Thoracic aorta (tissue), 2 donors: ENCODE measurements at regions not wholly inside any gene's neighbourhood (a gene's known extent, or its start where the extent isn't known, plus 50 kb on each side); places are given as distances from the start of the nearest gene placed in this dataset.

Source experiments
- ATAC-seq: fragments of 150-250 bp; one replicate; pipeline ENCODE4 v1.8.0; 2017; ENCODE audit warnings: low read depth; ENCODE audit not compliant: insufficient number of reproducible peaks, low FRiP score
- DNase-seq: peaks from one replicate; pipeline ENCODE4 v3.0.0-alpha.2; 2020; ENCODE audit warnings: low spot score
- H3K27ac ChIP-seq, 2 donors: fragments of 200-600 bp; sonication (generic); 1 replicate in 1 of 2; 2 replicates in 1 of 2; pipeline ENCODE4 v1.5.1; 2016; ENCODE audit warnings: mild to moderate bottlenecking in 2 of 2, moderate library complexity in 2 of 2
- H3K27me3 ChIP-seq: fragments of 200-600 bp; sonication (generic); replicated peaks from 2 replicates; pipeline ENCODE4 v1.6.0; 2016; ENCODE audit warnings: mild to moderate bottlenecking; ENCODE audit not compliant: insufficient read depth
- H3K36me3 ChIP-seq: fragments of 200-600 bp; sonication (generic); one replicate; pipeline ENCODE4 v1.5.1; 2016
- H3K4me1 ChIP-seq, 2 donors: fragments of 200-600 bp; sonication (generic); 1 replicate in 1 of 2; 2 replicates in 1 of 2; pipeline versions ENCODE4 v1.5.1 to v1.6.0; 2016; ENCODE audit warnings: low read depth in 2 of 2, mild to moderate bottlenecking in 1 of 2; ENCODE audit not compliant: control insufficient read depth in 1 of 2
- H3K4me3 ChIP-seq: fragments of 200-600 bp; sonication (generic); 2 replicates; pipeline ENCODE4 v1.5.1; 2016; ENCODE audit warnings: mild to moderate bottlenecking
- H3K9me3 ChIP-seq: fragments of 200-600 bp; sonication (generic); 2 replicates; pipeline ENCODE4 v1.5.1; 2016
- CTCF ChIP-seq: fragments of 200-600 bp; sonication (generic); IDR thresholded peaks from one replicate; pipeline ENCODE4 v1.5.1; 2019; ENCODE audit warnings: antibody characterized with exemption

GRCh38 chr11:116416852-116417251, 355.9 kb downstream of the BUD13 start:
- Histone ChIP-seq H3K27ac (no peak overlapping the region), H3K4me3 (no peak overlapping the region), H3K9me3 (no peaks in the 10 kb centered on the region), H3K27me3 (no peaks in the 10 kb centered on the region), H3K4me1 (no peaks in the 10 kb centered on the region), H3K36me3 (no peaks in the 10 kb centered on the region)
- TF ChIP-seq CTCF = no peak
- DNase-seq (no peak), ATAC-seq (no peak)

DNA sequence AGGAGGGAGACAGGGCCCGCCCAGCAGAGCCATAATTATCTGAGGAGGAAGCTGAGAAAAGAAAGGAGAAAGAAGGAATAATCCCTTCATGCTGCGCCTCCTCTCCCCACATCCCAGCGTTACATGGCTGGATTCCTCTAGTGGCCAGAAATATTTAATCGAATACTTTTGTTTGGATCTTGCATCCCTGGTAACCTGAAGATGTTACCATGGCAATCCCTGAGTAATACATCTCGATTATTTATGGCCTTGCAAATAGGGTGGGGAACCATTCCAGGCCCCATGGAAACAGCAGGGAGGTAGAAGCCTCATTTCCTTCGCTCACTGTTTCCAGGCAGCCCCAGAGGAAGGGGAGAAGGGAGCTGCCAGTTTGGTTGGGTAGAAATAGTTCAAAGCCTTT, 357.7 kb downstream of the BUD13 start:
- DNase-seq (no peak), ATAC-seq (no peak)
- Histone ChIP-seq H3K4me1 (no peaks in the 10 kb centered on the region), H3K27ac (no peak overlapping the region), H3K27me3 (no peaks in the 10 kb centered on the region), H3K4me3 (no peak overlapping the region), H3K36me3 (no peaks in the 10 kb centered on the region), H3K9me3 (no peaks in the 10 kb centered on the region)
- no peak for TF ChIP-seq CTCF

DNA sequence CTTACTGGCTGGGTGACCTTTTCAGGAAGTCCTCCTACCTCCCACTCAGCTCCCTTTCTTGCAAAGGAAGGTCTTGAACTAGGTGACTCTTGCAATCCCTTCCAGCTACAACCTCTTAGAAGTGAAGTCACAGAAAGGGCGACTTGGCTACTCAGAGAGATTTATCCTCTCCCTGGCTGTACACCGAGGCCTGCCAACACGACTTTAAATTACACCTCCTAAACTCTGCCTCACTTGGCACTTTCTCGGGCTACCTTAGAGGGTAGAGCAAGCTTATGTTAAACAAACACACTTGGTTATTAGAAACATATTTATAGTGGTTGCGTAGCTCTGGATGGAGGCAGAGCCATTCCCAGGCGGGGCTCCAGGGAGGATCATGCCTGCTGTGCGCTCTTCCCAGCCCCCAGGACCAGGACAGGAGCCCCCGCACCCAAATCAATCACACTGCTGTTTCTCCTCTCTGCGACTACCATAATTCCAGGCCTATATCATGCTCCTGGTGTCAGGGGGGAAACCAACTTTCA, 358.4 kb downstream of the BUD13 start:
- Histone ChIP-seq H3K27me3 (no peaks in the 10 kb centered on the region), H3K36me3 (no peaks in the 10 kb centered on the region), H3K9me3 (no peaks in the 10 kb centered on the region), H3K4me3 (no peak overlapping the region), H3K27ac (no peak overlapping the region), H3K4me1 (no peaks in the 10 kb centered on the region)
- no peak for DNase-seq
- no peak for ATAC-seq
- TF ChIP-seq CTCF = no peak

- no peak for ATAC-seq
- Histone ChIP-seq H3K27me3 (no peaks in the 10 kb centered on the region), H3K9me3 (no peaks in the 10 kb centered on the region), H3K27ac (no peak overlapping the region), H3K4me1 (no peaks in the 10 kb centered on the region), H3K4me3 (no peak overlapping the region), H3K36me3 (no peaks in the 10 kb centered on the region)
- no peak for DNase-seq
- no peak for TF ChIP-seq CTCF
Observed at GRCh38 chr11:116413301-116414242, 359.2 kb downstream of the BUD13 start.

DNA sequence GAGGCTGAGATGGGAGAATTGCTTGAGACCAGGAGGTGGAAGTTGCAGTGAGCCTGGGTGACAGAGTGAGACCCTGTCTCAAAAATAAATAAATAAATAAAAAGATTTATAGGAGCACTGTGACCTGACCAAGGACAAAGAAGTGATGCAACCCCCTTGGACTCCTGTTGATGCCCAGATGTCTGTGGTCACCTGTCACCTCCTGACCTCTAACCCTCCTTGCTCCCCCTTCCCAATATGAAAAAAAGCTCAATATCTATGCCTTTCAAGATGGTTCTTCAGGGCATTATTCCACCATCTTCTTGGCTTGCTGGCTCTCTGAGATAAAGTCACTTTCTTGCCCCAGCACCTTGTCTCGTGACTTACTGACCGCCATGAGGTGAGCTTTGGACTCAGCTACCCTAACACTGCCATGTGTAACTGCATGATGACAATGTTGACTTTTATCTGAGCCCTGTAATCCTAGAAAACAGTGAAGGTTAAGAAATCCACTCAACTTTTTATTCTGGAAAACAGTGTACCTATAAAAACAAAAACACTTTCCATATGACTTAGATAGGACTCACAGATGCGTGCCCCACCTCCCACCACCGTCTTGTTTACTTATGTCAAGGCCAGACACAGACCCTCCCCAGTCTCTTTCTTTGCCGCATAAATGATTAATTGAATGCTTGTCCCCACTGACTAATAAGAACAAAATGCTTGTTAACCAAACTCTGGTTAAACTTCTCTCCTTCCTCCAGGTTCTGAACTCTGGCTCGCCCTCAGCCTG, 360.5 kb downstream of the BUD13 start:
- no peak for TF ChIP-seq CTCF
- H3K4me1 ChIP-seq = no peaks in the 10 kb centered on the region
- no peaks in the 10 kb centered on the region for H3K36me3 ChIP-seq
- DNase-seq = no peak
- no peaks in the 10 kb centered on the region for H3K27me3 ChIP-seq
- no peak overlapping the region for H3K27ac ChIP-seq
- no peak for ATAC-seq
- no peaks in the 10 kb centered on the region for H3K9me3 ChIP-seq
- no peak overlapping the region for H3K4me3 ChIP-seq
